ENCODE measurements at regions not wholly inside any gene's neighbourhood (a gene's known extent, or its start where the extent isn't known, plus 50 kb on each side); places are given as distances from the start of the nearest gene placed in this dataset.

DNA sequence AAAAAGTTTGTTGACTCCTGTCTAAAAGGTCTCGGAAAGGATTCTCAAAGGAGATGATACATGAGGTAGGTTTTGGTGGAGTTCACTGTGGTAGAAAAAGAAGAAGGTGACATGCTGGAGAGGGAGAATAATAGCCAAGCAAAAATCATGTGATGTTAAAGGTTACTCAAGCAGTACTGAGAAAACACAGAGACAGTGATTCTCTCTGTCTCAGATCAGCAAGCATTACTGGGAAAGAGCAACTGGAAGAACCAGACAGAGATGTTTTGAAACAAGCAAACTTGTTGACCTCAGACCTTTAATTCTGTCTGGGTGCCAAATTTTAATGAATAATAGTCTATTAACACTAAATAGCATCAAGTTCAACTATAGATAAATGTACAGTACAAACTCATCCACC, 183.5 kb upstream of the PLEKHG7 start:
- Histone ChIP-seq H3K9me3 (ENCODE audit: low read length) (no peaks in the 10 kb centered on the region), H3K27me3 (ENCODE audit: insufficient read depth, low read length, poor library complexity, severe bottlenecking) (no peaks in the 10 kb centered on the region), H3K36me3 (ENCODE audit: insufficient read depth, low read length) (no peaks in the 10 kb centered on the region), H3K27ac (ENCODE audit: low read depth, low read length) (no peak overlapping the region), H3K4me3 (ENCODE audit: low read length) (no peak overlapping the region), H3K4me1 (ENCODE audit: insufficient read depth, low read length) (peaks cover 4% of the 10 kb centered on the region)
- peaks cover 10 to 15% (median 10%) of the 10 kb centered on the region in 3 donors for H3K4me1 Mint-ChIP-seq
- H3K36me3 Mint-ChIP-seq: peaks cover 0 to 9% (median 2%) of the 10 kb centered on the region in 3 donors
- H3K9me3 Mint-ChIP-seq: peaks cover 0 to 11% (median 3%) of the 10 kb centered on the region in 5 donors
- DNase-seq: no peak
- CTCF ChIA-PET: no interaction called here
- POLR2A ChIA-PET: interaction anchor here (0.7 kb wide), 1 partner anchor 129 kb away, joined by 4 read pairs; no protein-coding TSS in a partner anchor
- H3K27me3 Mint-ChIP-seq: no peaks in the 10 kb centered on the region
- H3K27ac Mint-ChIP-seq: no peak overlapping the region
- no peak overlapping the region for H3K4me3 Mint-ChIP-seq

DNA sequence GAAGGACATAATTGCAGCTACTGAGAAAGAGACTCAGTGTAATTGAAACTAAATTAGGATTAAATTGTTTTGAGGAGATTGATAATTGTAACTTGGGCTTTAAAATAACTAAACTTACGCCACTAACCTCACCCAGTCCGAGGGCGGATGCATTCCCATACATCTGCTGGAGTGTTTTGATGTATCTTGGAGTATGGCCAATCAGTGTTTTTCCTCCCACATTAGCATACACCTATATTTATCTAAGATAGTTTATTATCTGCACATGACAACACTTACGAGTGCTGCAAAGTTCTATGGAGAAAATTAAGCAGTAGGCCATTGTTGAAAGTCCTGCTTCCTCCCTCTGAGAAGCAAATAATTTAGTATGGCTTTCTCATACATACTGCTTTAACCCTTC, 184.7 kb upstream of the PLEKHG7 start:
- Mint-ChIP-seq H3K27me3 (no peaks in the 10 kb centered on the region), H3K36me3 (peaks cover 0 to 4% (median 0%) of the 10 kb centered on the region in 3 donors), H3K4me1 (peaks cover 0 to 5% (median 2%) of the 10 kb centered on the region in 3 donors), H3K27ac (peak overlapping the region in 1 of 8 donors; percentile 67), H3K9me3 (peaks cover 0 to 7% (median 3%) of the 10 kb centered on the region in 5 donors), H3K4me3 (no peak overlapping the region)
- ChIA-PET CTCF (no interaction called here), POLR2A (no interaction called here)
- Histone ChIP-seq H3K4me1 (ENCODE audit: insufficient read depth, low read length) (no peaks in the 10 kb centered on the region), H3K9me3 (ENCODE audit: low read length) (no peaks in the 10 kb centered on the region), H3K27me3 (ENCODE audit: insufficient read depth, low read length, poor library complexity, severe bottlenecking) (no peaks in the 10 kb centered on the region), H3K4me3 (ENCODE audit: low read length) (no peak overlapping the region), H3K36me3 (ENCODE audit: insufficient read depth, low read length) (no peaks in the 10 kb centered on the region), H3K27ac (ENCODE audit: low read depth, low read length) (no peak overlapping the region)
- no peak for DNase-seq

DNA sequence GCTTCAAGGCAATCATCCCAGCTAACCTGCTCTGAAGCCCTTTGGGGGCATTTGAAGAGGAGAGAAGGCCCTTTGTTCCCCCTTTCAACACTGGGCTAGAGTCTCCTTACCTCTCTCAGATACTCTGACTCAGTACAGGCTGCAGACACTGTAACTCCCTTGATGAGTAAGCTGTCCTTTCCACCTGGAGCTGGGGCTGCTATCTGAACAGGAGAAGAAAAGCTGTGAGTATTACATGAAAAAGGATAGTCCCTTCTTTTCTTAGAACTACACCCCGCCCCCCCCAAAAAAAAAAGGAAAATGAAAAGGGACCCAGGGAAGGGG, 186.6 kb upstream of the PLEKHG7 start:
- H3K27me3 Mint-ChIP-seq: no peaks in the 10 kb centered on the region
- peaks cover 0 to 5% (median 2%) of the 10 kb centered on the region in 3 donors for H3K4me1 Mint-ChIP-seq
- Histone ChIP-seq H3K9me3 (ENCODE audit: low read length) (no peaks in the 10 kb centered on the region), H3K36me3 (ENCODE audit: insufficient read depth, low read length) (no peaks in the 10 kb centered on the region), H3K27me3 (ENCODE audit: insufficient read depth, low read length, poor library complexity, severe bottlenecking) (no peaks in the 10 kb centered on the region), H3K4me1 (ENCODE audit: insufficient read depth, low read length) (no peaks in the 10 kb centered on the region), H3K4me3 (ENCODE audit: low read length) (no peak overlapping the region), H3K27ac (ENCODE audit: low read depth, low read length) (no peak overlapping the region)
- CTCF ChIA-PET: interaction anchor here (0.7 to 1.4 kb wide), 2 partner anchors 12 to 153 kb away, joined by 3 to 4 read pairs; no protein-coding TSS in a partner anchor
- peaks cover 0 to 7% (median 0%) of the 10 kb centered on the region in 3 donors for H3K36me3 Mint-ChIP-seq
- POLR2A ChIA-PET: no interaction called here
- H3K4me3 Mint-ChIP-seq: no peak overlapping the region
- H3K9me3 Mint-ChIP-seq: peaks cover 0 to 7% (median 0%) of the 10 kb centered on the region in 5 donors
- H3K27ac Mint-ChIP-seq: no peak overlapping the region
- DNase-seq: no peak

DNA sequence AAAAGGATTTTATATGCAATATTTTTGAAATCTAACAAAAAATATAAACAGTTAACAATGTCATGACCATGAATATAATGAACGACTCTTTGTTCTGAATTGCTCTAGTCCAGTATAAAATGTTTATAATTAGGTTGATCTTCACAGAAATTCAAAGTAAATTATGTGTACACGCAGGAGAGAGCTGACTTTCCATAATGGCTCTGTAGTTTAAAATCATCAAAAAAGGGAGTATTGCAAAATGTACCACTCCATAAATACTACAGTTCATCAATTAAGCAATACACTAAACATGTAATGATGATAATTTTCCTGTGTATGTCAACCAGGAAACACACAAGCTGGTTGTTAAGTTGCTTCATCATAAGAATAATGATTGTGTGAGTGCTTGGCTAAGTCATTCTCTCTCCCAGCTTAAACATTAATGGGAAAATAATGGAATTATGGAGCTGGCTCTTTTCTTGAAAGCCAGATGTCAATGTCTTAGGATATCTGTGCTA, 189.5 kb upstream of the PLEKHG7 start:
- no peak overlapping the region for H3K27ac ChIP-seq (ENCODE audit: low read depth, low read length)
- no peaks in the 10 kb centered on the region for H3K9me3 ChIP-seq (ENCODE audit: low read length)
- ChIA-PET CTCF (interaction anchor here (2.9 kb wide), 1 partner anchor 8 kb away, joined by 8 read pairs; no protein-coding TSS in a partner anchor), POLR2A (interaction anchor here (0.7 kb wide), 1 partner anchor 70 kb away, joined by 3 read pairs; no protein-coding TSS in a partner anchor)
- H3K27me3 ChIP-seq (ENCODE audit: insufficient read depth, low read length, poor library complexity, severe bottlenecking): no peaks in the 10 kb centered on the region
- DNase-seq: no peak
- Mint-ChIP-seq H3K4me3 (no peak overlapping the region), H3K9me3 (peaks cover 0 to 11% (median 0%) of the 10 kb centered on the region in 5 donors), H3K27me3 (no peaks in the 10 kb centered on the region), H3K27ac (no peak overlapping the region), H3K4me1 (peaks cover 0 to 5% (median 2%) of the 10 kb centered on the region in 3 donors), H3K36me3 (peaks cover 0 to 9% (median 0%) of the 10 kb centered on the region in 3 donors)
- H3K4me1 ChIP-seq (ENCODE audit: insufficient read depth, low read length): no peaks in the 10 kb centered on the region
- no peak overlapping the region for H3K4me3 ChIP-seq (ENCODE audit: low read length)
- no peaks in the 10 kb centered on the region for H3K36me3 ChIP-seq (ENCODE audit: insufficient read depth, low read length)

DNA sequence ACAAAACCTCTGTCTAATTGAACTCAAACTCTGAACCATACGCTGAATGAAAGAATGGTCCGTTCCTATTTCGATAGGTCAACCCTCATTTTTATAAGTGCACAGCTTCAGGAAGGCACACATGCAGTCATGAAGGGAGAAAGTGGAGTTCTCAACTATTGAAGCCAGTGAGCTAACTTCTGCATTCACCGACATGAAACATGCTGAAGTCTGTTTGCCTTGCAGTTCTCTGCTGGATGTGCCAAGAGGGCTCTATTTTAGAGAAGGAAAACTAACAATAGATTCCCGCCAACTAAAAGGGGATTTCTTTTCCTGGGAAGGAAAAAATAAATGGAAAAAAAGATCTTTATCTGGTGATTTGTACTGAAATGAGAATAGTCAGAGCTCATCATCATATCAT, 191.0 kb upstream of the PLEKHG7 start:
- H3K27ac Mint-ChIP-seq: peak overlapping the region in 1 of 8 donors; percentile 13

DNA sequence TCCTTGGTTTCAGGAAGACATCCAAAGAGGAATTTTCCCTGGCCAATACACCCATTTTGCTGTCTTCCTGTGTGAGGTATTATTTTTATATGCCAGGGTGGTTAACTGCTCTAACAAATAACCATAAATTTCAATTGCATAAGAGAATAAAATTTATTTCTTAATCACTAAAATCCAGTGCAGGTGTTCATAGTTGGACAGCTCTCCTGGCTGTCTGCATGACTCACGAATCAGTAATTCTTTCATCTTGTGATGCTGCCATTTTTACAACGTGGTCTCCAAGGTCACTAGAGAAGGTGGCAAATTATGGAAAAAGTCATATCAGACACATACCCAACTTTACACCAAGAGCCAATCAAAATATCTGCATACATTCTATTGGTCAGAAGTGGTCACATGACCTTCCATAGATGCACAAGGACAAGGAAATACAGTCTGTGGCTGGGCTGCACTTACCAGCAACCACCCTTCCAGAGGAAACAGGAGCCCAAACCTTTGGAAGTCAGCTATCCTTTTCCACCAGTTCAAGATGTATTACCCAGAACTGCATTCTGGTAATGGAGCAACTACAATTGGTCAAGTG, 193.5 kb upstream of the PLEKHG7 start:
- ChIA-PET POLR2A (interaction anchor here (0.7 kb wide), 1 partner anchor 44 kb away, joined by 5 read pairs; no protein-coding TSS in a partner anchor), CTCF (interaction anchor here (1.1 kb wide), 1 partner anchor 101 kb away, joined by 3 read pairs; no protein-coding TSS in a partner anchor)
- Histone ChIP-seq H3K9me3 (ENCODE audit: low read length) (no peaks in the 10 kb centered on the region), H3K27me3 (ENCODE audit: insufficient read depth, low read length, poor library complexity, severe bottlenecking) (no peaks in the 10 kb centered on the region), H3K4me1 (ENCODE audit: insufficient read depth, low read length) (peaks cover 17% of the 10 kb centered on the region), H3K27ac (ENCODE audit: low read depth, low read length) (no peak overlapping the region), H3K36me3 (ENCODE audit: insufficient read depth, low read length) (no peaks in the 10 kb centered on the region), H3K4me3 (ENCODE audit: low read length) (no peak overlapping the region)
- peaks cover 0 to 11% (median 0%) of the 10 kb centered on the region in 5 donors for H3K9me3 Mint-ChIP-seq
- DNase-seq: no peak
- peaks cover 17 to 20% (median 18%) of the 10 kb centered on the region in 3 donors for H3K4me1 Mint-ChIP-seq
- no peaks in the 10 kb centered on the region for H3K27me3 Mint-ChIP-seq
- no peak overlapping the region for H3K4me3 Mint-ChIP-seq
- H3K36me3 Mint-ChIP-seq: peaks cover 0 to 9% (median 1%) of the 10 kb centered on the region in 3 donors
- no peak overlapping the region for H3K27ac Mint-ChIP-seq

More for the DNA sequence above, 191.0 kb upstream of the PLEKHG7 start:
- H3K36me3 Mint-ChIP-seq: peaks cover 0 to 9% (median 0%) of the 10 kb centered on the region in 3 donors
- Histone ChIP-seq H3K27me3 (ENCODE audit: insufficient read depth, low read length, poor library complexity, severe bottlenecking) (no peaks in the 10 kb centered on the region), H3K4me3 (ENCODE audit: low read length) (no peak overlapping the region), H3K36me3 (ENCODE audit: insufficient read depth, low read length) (no peaks in the 10 kb centered on the region), H3K9me3 (ENCODE audit: low read length) (no peaks in the 10 kb centered on the region), H3K27ac (ENCODE audit: low read depth, low read length) (no peak overlapping the region), H3K4me1 (ENCODE audit: insufficient read depth, low read length) (no peaks in the 10 kb centered on the region)
- no peak for DNase-seq
- no peaks in the 10 kb centered on the region for H3K27me3 Mint-ChIP-seq
- peaks cover 0 to 11% (median 0%) of the 10 kb centered on the region in 5 donors for H3K9me3 Mint-ChIP-seq
- CTCF ChIA-PET: interaction anchor here (0.8 kb wide), 1 partner anchor 9 kb away, joined by 3 read pairs; no protein-coding TSS in a partner anchor
- no peak overlapping the region for H3K4me3 Mint-ChIP-seq
- POLR2A ChIA-PET: no interaction called here
- peaks cover 0 to 7% (median 2%) of the 10 kb centered on the region in 3 donors for H3K4me1 Mint-ChIP-seq

DNA sequence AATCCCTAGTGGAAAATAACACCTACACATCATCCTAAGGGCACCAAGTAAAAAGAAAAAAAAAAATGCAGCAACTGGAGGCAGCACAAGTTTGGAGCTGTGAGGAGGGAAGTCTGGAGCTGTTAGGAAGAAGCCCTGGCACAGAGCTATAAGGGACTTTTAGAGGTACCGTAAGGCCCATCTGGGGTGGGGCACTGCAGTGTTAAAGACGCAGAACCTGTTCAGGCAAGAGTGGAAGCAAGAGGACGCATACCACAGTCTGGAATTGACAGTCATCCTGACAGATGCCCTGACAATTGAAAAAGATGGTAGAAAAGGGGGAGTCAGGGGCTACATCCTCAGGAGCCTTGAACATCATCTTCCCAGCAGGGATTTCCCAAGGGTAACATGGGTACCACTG, 195.9 kb upstream of the PLEKHG7 start:
- POLR2A ChIA-PET: no interaction called here
- Histone ChIP-seq H3K36me3 (ENCODE audit: insufficient read depth, low read length) (no peaks in the 10 kb centered on the region), H3K9me3 (ENCODE audit: low read length) (no peaks in the 10 kb centered on the region), H3K4me1 (ENCODE audit: insufficient read depth, low read length) (peaks cover 27% of the 10 kb centered on the region), H3K27me3 (ENCODE audit: insufficient read depth, low read length, poor library complexity, severe bottlenecking) (no peaks in the 10 kb centered on the region), H3K27ac (ENCODE audit: low read depth, low read length) (no peak overlapping the region), H3K4me3 (ENCODE audit: low read length) (no peak overlapping the region)
- no peak for DNase-seq
- CTCF ChIA-PET: no interaction called here
- H3K27me3 Mint-ChIP-seq: no peaks in the 10 kb centered on the region
- peaks cover 31 to 41% (median 38%) of the 10 kb centered on the region in 3 donors for H3K4me1 Mint-ChIP-seq
- peaks cover 0 to 9% (median 1%) of the 10 kb centered on the region in 3 donors for H3K36me3 Mint-ChIP-seq
- H3K4me3 Mint-ChIP-seq: peak overlapping the region in 2 of 7 donors; percentile 4 to 8
- peaks cover 0 to 4% (median 0%) of the 10 kb centered on the region in 5 donors for H3K9me3 Mint-ChIP-seq
- no peak overlapping the region for H3K27ac Mint-ChIP-seq

DNA sequence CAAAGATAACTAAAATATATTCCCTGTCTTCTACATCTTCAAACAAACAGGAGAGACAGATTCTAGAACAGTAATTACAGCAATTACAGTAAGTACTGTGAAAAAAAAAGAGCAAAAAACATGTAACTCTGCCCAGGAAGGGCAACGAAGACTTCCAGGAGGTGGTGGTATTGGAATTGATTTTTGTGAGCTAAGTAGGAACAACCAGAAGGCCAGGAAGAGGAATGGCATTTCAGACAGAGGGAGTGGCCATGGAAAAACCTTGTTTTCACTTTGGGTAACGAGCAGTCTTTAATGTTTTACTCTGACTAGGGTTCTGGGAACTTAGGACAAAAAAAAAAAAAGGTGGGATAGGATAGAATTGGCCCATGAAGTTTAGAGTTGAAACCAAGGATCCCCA, 196.3 kb upstream of the PLEKHG7 start:
- Mint-ChIP-seq H3K9me3 (peaks cover 0 to 4% (median 0%) of the 10 kb centered on the region in 5 donors), H3K4me3 (peak overlapping the region in 3 of 7 donors; percentile 85 to 86 (median 86)), H3K36me3 (peaks cover 0 to 8% (median 1%) of the 10 kb centered on the region in 3 donors), H3K4me1 (peaks cover 31 to 44% (median 38%) of the 10 kb centered on the region in 3 donors), H3K27me3 (no peaks in the 10 kb centered on the region), H3K27ac (peak overlapping the region in 6 of 8 donors; percentile 78 to 98 (median 96))
- Histone ChIP-seq H3K27ac (ENCODE audit: low read depth, low read length) (no peak overlapping the region), H3K36me3 (ENCODE audit: insufficient read depth, low read length) (no peaks in the 10 kb centered on the region), H3K9me3 (ENCODE audit: low read length) (no peaks in the 10 kb centered on the region), H3K4me3 (ENCODE audit: low read length) (no peak overlapping the region), H3K4me1 (ENCODE audit: insufficient read depth, low read length) (peaks cover 27% of the 10 kb centered on the region), H3K27me3 (ENCODE audit: insufficient read depth, low read length, poor library complexity, severe bottlenecking) (no peaks in the 10 kb centered on the region)
- ChIA-PET POLR2A (interaction anchor here (1.6 kb wide), 1 partner anchor 12 kb away, joined by 5 read pairs; no protein-coding TSS in a partner anchor), CTCF (interaction anchor here (4.8 kb wide), 1 partner anchor 13 kb away, joined by 30 read pairs; no protein-coding TSS in a partner anchor)
- DNase-seq: no peak

All from CD8-positive, alpha-beta memory T cell (primary cell).